ENCODE measurements at regions not wholly inside any gene's neighbourhood (a gene's known extent, or its start where the extent isn't known, plus 50 kb on each side); places are given as distances from the start of the nearest gene placed in this dataset.

DNA sequence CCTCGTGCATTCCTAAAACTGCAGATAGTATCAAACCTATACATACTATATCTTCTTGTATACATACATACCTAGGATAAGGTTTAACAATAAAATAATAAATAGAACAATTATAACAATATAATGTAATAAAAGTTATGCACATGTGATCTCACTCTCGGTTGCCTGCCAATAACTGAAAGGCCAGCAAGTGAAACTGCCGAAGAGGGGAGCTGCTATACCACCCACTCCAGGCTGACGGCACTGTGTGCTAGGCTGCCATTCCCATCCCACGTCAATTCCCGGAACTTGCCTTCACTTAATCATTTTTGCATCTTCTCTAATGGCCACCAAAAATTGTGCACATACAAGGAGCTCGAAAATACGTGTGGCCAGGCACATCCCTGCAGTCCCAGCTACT lies 451.1 kb upstream of the FAT1 start:
- no peak for TF ChIP-seq EZH2 (IDR thresholded peaks at IDR 0.05; ENCODE audit: borderline replicate concordance, insufficient read depth, low read depth, low read length, poor library complexity, severe bottlenecking)
- TF ChIP-seq, protein P1, sequence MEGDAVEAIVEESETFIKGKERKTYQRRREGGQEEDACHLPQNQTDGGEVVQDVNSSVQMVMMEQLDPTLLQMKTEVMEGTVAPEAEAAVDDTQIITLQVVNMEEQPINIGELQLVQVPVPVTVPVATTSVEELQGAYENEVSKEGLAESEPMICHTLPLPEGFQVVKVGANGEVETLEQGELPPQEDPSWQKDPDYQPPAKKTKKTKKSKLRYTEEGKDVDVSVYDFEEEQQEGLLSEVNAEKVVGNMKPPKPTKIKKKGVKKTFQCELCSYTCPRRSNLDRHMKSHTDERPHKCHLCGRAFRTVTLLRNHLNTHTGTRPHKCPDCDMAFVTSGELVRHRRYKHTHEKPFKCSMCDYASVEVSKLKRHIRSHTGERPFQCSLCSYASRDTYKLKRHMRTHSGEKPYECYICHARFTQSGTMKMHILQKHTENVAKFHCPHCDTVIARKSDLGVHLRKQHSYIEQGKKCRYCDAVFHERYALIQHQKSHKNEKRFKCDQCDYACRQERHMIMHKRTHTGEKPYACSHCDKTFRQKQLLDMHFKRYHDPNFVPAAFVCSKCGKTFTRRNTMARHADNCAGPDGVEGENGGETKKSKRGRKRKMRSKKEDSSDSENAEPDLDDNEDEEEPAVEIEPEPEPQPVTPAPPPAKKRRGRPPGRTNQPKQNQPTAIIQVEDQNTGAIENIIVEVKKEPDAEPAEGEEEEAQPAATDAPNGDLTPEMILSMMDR (IDR thresholded peaks at IDR 0.05), result no peak

Measured in B cell (primary cell).